Progenitor cell of endocrine pancreas (in vitro differentiated cells): ENCODE measurements at regions not wholly inside any gene's neighbourhood (a gene's known extent, or its start where the extent isn't known, plus 50 kb on each side); places are given as distances from the start of the nearest gene placed in this dataset.
"Not testable (repeated sequence)": the region's sequence is repeated elsewhere in the genome, so short reads cannot be mapped to it uniquely, and the experiment has no call there.

ENCODE experiments used
- DNase-seq: peaks from one replicate; pipeline ENCODE4 v3.0.0; 2021; ENCODE audit warnings: low spot score; ENCODE audit not compliant: unreplicated experiment
- H3K27ac Mint-ChIP-seq: 2 replicates; pipeline ENCODE4 v1.8.0; 2021; ENCODE audit warnings: mild to moderate bottlenecking, moderate library complexity, mixed read lengths
- H3K27me3 Mint-ChIP-seq: 2 replicates; pipeline ENCODE4 v1.8.0; 2021; ENCODE audit warnings: mixed read lengths
- H3K36me3 Mint-ChIP-seq: 2 replicates; pipeline ENCODE4 v1.8.0; 2022; ENCODE audit warnings: mixed read lengths; ENCODE audit not compliant: insufficient read depth
- H3K4me1 Mint-ChIP-seq: 2 replicates; pipeline ENCODE4 v1.8.0; 2021; ENCODE audit warnings: low read depth, mixed read lengths
- H3K4me3 Mint-ChIP-seq: 2 replicates; pipeline ENCODE4 v1.8.0; 2021; ENCODE audit warnings: low read depth, mild to moderate bottlenecking, moderate library complexity, mixed read lengths
- H3K9me3 Mint-ChIP-seq: 2 replicates; pipeline ENCODE4 v1.8.0; 2021; ENCODE audit warnings: low read depth, mixed read lengths
- CTCF ChIP-seq: fragments of 200-600 bp; sonication (generic); IDR thresholded peaks from one replicate; pipeline ENCODE4 v1.5.0; 2021; ENCODE audit warnings: antibody characterized with exemption, mild to moderate bottlenecking; ENCODE audit not compliant: unreplicated experiment

GRCh38 chr3:81086348-81086747, 675.1 kb downstream of the GBE1 start:
- no peak for TF ChIP-seq CTCF
- Mint-ChIP-seq H3K4me1 (no peaks in the 10 kb centered on the region), H3K9me3 (peaks cover 7% of the 10 kb centered on the region), H3K4me3 (no peak overlapping the region), H3K36me3 (no peaks in the 10 kb centered on the region), H3K27ac (no peak overlapping the region), H3K27me3 (no peaks in the 10 kb centered on the region)
- DNase-seq: no peak

- no peak overlapping the region for H3K4me3 Mint-ChIP-seq
- no peak for DNase-seq
- no peaks in the 10 kb centered on the region for H3K4me1 Mint-ChIP-seq
- no peaks in the 10 kb centered on the region for H3K36me3 Mint-ChIP-seq
- no peak overlapping the region for H3K27ac Mint-ChIP-seq
- no peaks in the 10 kb centered on the region for H3K27me3 Mint-ChIP-seq
- H3K9me3 Mint-ChIP-seq: no peaks in the 10 kb centered on the region
- TF ChIP-seq CTCF: no peak
Measured at GRCh38 chr3:81080608-81081007, 680.8 kb downstream of the GBE1 start.

DNA sequence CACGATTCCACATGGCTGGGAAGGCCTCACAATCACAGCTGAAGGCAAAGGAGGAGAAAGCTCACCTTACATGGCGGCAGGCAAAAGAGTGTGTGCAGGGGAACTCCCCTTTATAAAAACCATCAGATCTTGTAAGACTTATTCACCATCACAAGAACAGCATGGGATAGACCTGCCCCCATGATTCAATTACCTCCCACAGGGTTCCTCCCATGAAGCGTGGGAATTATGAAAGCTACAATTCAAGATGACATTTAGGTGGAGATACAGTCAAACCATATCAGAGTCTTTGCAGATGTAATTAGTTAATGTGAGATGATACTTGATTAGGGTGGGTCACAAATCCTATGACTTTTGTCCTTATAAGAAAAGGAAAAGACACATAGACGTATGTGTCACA, 688.9 kb downstream of the GBE1 start:
- H3K9me3 Mint-ChIP-seq: peaks cover 12% of the 10 kb centered on the region
- no peak for TF ChIP-seq CTCF
- no peaks in the 10 kb centered on the region for H3K4me1 Mint-ChIP-seq
- no peak for DNase-seq
- H3K36me3 Mint-ChIP-seq: no peaks in the 10 kb centered on the region
- H3K27ac Mint-ChIP-seq: no peak overlapping the region
- no peaks in the 10 kb centered on the region for H3K27me3 Mint-ChIP-seq
- no peak overlapping the region for H3K4me3 Mint-ChIP-seq

DNA sequence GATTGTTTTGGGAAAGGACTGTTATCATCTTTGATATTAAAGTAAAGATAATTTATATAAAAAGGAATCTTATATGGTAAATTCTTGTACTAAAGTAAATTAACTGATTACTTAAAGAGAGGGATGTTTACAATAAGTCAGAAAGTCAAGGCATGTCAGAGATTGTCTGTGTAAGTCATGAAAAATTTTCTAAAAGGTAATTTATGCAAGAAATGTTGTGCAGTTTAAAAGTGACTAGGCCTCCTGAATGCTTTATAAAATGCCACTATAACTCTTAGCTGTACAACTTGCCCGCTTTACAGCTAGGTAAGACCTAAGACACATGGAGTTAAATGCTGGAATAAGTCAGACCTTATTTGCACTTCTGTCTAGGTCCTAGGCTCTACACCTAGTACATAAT, 692.9 kb downstream of the GBE1 start:
- DNase-seq: no peak
- TF ChIP-seq CTCF: no peak
- no peak overlapping the region for H3K27ac Mint-ChIP-seq
- peaks cover 32% of the 10 kb centered on the region for H3K9me3 Mint-ChIP-seq
- no peaks in the 10 kb centered on the region for H3K27me3 Mint-ChIP-seq
- H3K4me3 Mint-ChIP-seq: no peak overlapping the region
- peaks cover 5% of the 10 kb centered on the region for H3K36me3 Mint-ChIP-seq
- H3K4me1 Mint-ChIP-seq: no peaks in the 10 kb centered on the region

GRCh38 chr3:81063896-81064295, 697.5 kb downstream of the GBE1 start:
- no peaks in the 10 kb centered on the region for H3K27me3 Mint-ChIP-seq
- no peak for TF ChIP-seq CTCF
- H3K36me3 Mint-ChIP-seq: peaks cover 5% of the 10 kb centered on the region
- H3K27ac Mint-ChIP-seq: no peak overlapping the region
- H3K4me3 Mint-ChIP-seq: no peak overlapping the region
- H3K9me3 Mint-ChIP-seq: peaks cover 21% of the 10 kb centered on the region
- no peaks in the 10 kb centered on the region for H3K4me1 Mint-ChIP-seq
- DNase-seq: no peak

DNA sequence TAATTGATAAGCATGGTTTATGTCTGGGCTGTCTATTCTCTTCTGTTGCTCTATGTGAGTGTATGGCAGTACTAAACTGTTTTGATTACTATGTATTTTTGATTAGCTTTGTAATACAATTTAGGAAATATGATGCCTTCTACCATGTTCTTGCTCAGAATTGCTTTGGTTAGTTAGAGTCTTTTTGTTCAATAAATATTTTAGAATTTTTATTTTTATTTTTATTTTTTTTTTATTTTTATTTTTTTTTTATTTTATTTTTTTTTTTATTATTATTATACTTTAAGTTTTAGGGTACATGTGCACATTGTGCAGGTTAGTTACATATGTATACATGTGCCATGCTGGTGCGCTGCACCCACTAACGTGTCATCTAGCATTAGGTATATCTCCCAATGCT, 710.3 kb downstream of the GBE1 start:
- H3K9me3 Mint-ChIP-seq, H3K27ac Mint-ChIP-seq, H3K4me3 Mint-ChIP-seq, H3K36me3 Mint-ChIP-seq, H3K4me1 Mint-ChIP-seq, H3K27me3 Mint-ChIP-seq, DNase-seq: not testable (repeated sequence)
